Erythroblast (primary cell): ENCODE measurements at regions not wholly inside any gene's neighbourhood (a gene's known extent, or its start where the extent isn't known, plus 50 kb on each side); places are given as distances from the start of the nearest gene placed in this dataset.

ENCODE experiments used
- GATA1 ChIP-seq: IDR thresholded peaks from 2 replicates; pipeline ENCODE4 v1.6.1; 2011; ENCODE audit warnings: low read depth, mild to moderate bottlenecking, control low read depth, low read length, moderate library complexity
- POLR2A ChIP-seq: IDR thresholded peaks from 2 replicates; pipeline ENCODE4 v1.6.1; 2011; ENCODE audit warnings: mild to moderate bottlenecking, low read length

- TF ChIP-seq POLR2A (no peak), GATA1 (no peak)
Measured at GRCh38 chr13:44667943-44668342, 91.8 kb upstream of the TSC22D1 start.
